Prostate gland (tissue), 2 donors: ENCODE measurements at regions not wholly inside any gene's neighbourhood (a gene's known extent, or its start where the extent isn't known, plus 50 kb on each side); places are given as distances from the start of the nearest gene placed in this dataset.

Experiments used
- DNase-seq: peaks from one replicate; pipeline ENCODE4 v3.0.0-alpha.2; 2019; ENCODE audit warnings: low spot score
- H3K27ac ChIP-seq, 2 donors: fragments of 200-600 bp; sonication (generic); 2 replicates each; pipeline ENCODE4 v1.5.1; 2017 to 2019
- H3K27me3 ChIP-seq: fragments of 200-600 bp; sonication (generic); replicated peaks from 2 replicates; pipeline ENCODE4 v1.5.1; 2019; ENCODE audit not compliant: insufficient read depth
- H3K36me3 ChIP-seq, 2 donors: fragments of 200-600 bp; sonication (generic); 1 replicate in 1 of 2; 2 replicates in 1 of 2; pipeline versions ENCODE4 v1.5.1 to v1.8.1; 2017 to 2019
- H3K4me1 ChIP-seq: fragments of 200-600 bp; sonication (generic); replicated peaks from 2 replicates; pipeline ENCODE4 v1.5.1; 2019
- H3K4me3 ChIP-seq, 2 donors: fragments of 200-600 bp; sonication (generic); 2 replicates each; pipeline ENCODE4 v1.5.1; 2017 to 2019
- H3K9me3 ChIP-seq: fragments of 200-600 bp; sonication (generic); 2 replicates; pipeline ENCODE4 v1.5.1; 2017
- CTCF ChIP-seq, 4 experiments: fragments of 200-600 bp in 2 of 4; fragments of 450-650 bp in 2 of 4; sonication (generic) in 2 of 4; IDR thresholded peaks; 1 replicate in 3 of 4; 2 replicates in 1 of 4; pipeline ENCODE4 v1.5.1; 2016 to 2019; ENCODE audit warnings: antibody characterized with exemption in 4 of 4, mild to moderate bottlenecking in 2 of 4, moderate library complexity in 2 of 4
- POLR2A ChIP-seq: fragments of 450-650 bp; IDR thresholded peaks from one replicate; pipeline ENCODE4 v1.6.1; 2016; ENCODE audit warnings: antibody characterized with exemption, mild to moderate bottlenecking
- POLR2AphosphoS5 ChIP-seq: sonication (generic); formaldehyde crosslinking; IDR thresholded peaks from one replicate; pipeline ENCODE4 v1.6.1; 2017; ENCODE audit warnings: antibody characterized with exemption
- WGBS: methylation state at CpG from one replicate; pipeline ENCODE4 v1.1.5; 2018; 5-methylcytosine and 5-hydroxymethylcytosine counted together
- intact Hi-C: fragments of 100-400 bp; cut with DNase I; formaldehyde crosslinking; loops from one replicate; pipeline ENCODE4 v1.14.2; 2022

- Histone ChIP-seq H3K9me3 (no peaks in the 10 kb centered on the region), H3K36me3 (no peaks in the 10 kb centered on the region), H3K27ac (no peak overlapping the region), H3K4me3 (no peak overlapping the region), H3K27me3 (no peaks in the 10 kb centered on the region), H3K4me1 (no peaks in the 10 kb centered on the region)
- DNase-seq, result no peak
- TF ChIP-seq CTCF (IDR thresholded peaks at IDR 0.05) (no peak), POLR2AphosphoS5 (no peak), POLR2A (no peak)
- intact Hi-C loops, result no loop called here
- 95% methylated on average over 5 of the region's 5 CpGs for WGBS
These were observed 218.2 kb downstream of the ARL4A start for GRCh38 chr7:12905671-12906070.

GRCh38 chr7:12907774-12908173 lies 220.3 kb downstream of the ARL4A start:
- WGBS, result 96% methylated on average over 2 of the region's 2 CpGs
- TF ChIP-seq POLR2A, result no peak
- no peak for TF ChIP-seq CTCF (IDR thresholded peaks at IDR 0.05)

GRCh38 chr7:12909483-12909882 lies 222.1 kb downstream of the ARL4A start:
- no peak overlapping the region for H3K27ac ChIP-seq
- no peak overlapping the region for H3K4me3 ChIP-seq
- DNase-seq, result no peak
- no peaks in the 10 kb centered on the region for H3K36me3 ChIP-seq
- no peaks in the 10 kb centered on the region for H3K9me3 ChIP-seq
- intact Hi-C loops, result no loop called here
- 100% methylated on average over 1 of the region's 1 CpG for WGBS
- no peak for TF ChIP-seq POLR2AphosphoS5
- no peaks in the 10 kb centered on the region for H3K4me1 ChIP-seq
- no peaks in the 10 kb centered on the region for H3K27me3 ChIP-seq

More at GRCh38 chr7:12907774-12908173, 220.3 kb downstream of the ARL4A start:
- H3K9me3 ChIP-seq, result no peaks in the 10 kb centered on the region
- DNase-seq, result no peak
- no peaks in the 10 kb centered on the region for H3K27me3 ChIP-seq
- intact Hi-C loops, result no loop called here
- H3K4me1 ChIP-seq, result no peaks in the 10 kb centered on the region
- H3K4me3 ChIP-seq, result no peak overlapping the region
- no peak overlapping the region for H3K27ac ChIP-seq
- no peaks in the 10 kb centered on the region for H3K36me3 ChIP-seq

- Histone ChIP-seq H3K27ac (no peak overlapping the region), H3K36me3 (no peaks in the 10 kb centered on the region), H3K4me1 (no peaks in the 10 kb centered on the region), H3K4me3 (no peak overlapping the region), H3K9me3 (no peaks in the 10 kb centered on the region), H3K27me3 (no peaks in the 10 kb centered on the region)
- intact Hi-C loops, result no loop called here
- 49% methylated on average over 2 of the region's 2 CpGs for WGBS
- DNase-seq, result no peak
- no peak for TF ChIP-seq POLR2AphosphoS5
- no peak for TF ChIP-seq POLR2A
- TF ChIP-seq CTCF (IDR thresholded peaks at IDR 0.05), result no peak
These were observed 223.6 kb downstream of the ARL4A start for GRCh38 chr7:12911053-12911452.

- no peak for DNase-seq
- intact Hi-C loops, result no loop called here
- no peak overlapping the region for H3K4me3 ChIP-seq
- H3K27me3 ChIP-seq, result no peaks in the 10 kb centered on the region
- H3K9me3 ChIP-seq, result no peaks in the 10 kb centered on the region
- TF ChIP-seq POLR2A, result no peak
- H3K27ac ChIP-seq, result no peak overlapping the region
- no peaks in the 10 kb centered on the region for H3K4me1 ChIP-seq
- 47% methylated on average over 3 of the region's 3 CpGs for WGBS
- H3K36me3 ChIP-seq, result no peaks in the 10 kb centered on the region
These were observed 225.6 kb downstream of the ARL4A start for GRCh38 chr7:12913002-12913401.

GRCh38 chr7:12917801-12918200 lies 230.4 kb downstream of the ARL4A start:
- H3K9me3 ChIP-seq, result no peaks in the 10 kb centered on the region
- H3K27me3 ChIP-seq, result no peaks in the 10 kb centered on the region
- intact Hi-C loops, result no loop called here
- no peak overlapping the region for H3K4me3 ChIP-seq
- H3K36me3 ChIP-seq, result no peaks in the 10 kb centered on the region
- no peak overlapping the region for H3K27ac ChIP-seq
- WGBS, result 98% methylated on average over 2 of the region's 2 CpGs
- TF ChIP-seq POLR2A (no peak), CTCF (IDR thresholded peaks at IDR 0.05) (no peak), POLR2AphosphoS5 (no peak)
- no peaks in the 10 kb centered on the region for H3K4me1 ChIP-seq
- no peak for DNase-seq
